ENCODE measurements at regions not wholly inside any gene's neighbourhood (a gene's known extent, or its start where the extent isn't known, plus 50 kb on each side); places are given as distances from the start of the nearest gene placed in this dataset.

DNA sequence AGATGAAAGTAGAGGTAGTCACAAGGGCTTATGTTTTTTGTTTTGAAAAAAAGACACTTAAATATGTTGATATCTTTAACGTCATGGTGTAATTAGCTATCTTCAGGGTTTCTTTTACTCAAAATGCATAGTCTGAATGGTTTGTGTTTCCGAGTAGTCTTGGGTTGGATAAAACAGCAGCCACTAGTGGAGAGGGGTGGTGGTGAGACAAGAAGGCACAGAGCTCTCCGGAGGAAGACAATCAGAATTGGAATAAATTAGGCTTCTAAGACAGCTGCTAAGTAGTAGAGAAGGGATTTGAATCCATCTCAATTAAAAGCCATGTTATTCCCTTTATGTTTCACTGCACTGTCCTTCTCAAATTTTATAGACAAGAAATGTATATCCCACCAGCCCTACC lies 240.4 kb upstream of the VEGFC start:
- TF ChIP-seq, protein P1, sequence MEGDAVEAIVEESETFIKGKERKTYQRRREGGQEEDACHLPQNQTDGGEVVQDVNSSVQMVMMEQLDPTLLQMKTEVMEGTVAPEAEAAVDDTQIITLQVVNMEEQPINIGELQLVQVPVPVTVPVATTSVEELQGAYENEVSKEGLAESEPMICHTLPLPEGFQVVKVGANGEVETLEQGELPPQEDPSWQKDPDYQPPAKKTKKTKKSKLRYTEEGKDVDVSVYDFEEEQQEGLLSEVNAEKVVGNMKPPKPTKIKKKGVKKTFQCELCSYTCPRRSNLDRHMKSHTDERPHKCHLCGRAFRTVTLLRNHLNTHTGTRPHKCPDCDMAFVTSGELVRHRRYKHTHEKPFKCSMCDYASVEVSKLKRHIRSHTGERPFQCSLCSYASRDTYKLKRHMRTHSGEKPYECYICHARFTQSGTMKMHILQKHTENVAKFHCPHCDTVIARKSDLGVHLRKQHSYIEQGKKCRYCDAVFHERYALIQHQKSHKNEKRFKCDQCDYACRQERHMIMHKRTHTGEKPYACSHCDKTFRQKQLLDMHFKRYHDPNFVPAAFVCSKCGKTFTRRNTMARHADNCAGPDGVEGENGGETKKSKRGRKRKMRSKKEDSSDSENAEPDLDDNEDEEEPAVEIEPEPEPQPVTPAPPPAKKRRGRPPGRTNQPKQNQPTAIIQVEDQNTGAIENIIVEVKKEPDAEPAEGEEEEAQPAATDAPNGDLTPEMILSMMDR (IDR thresholded peaks at IDR 0.05), result no peak
- TF ChIP-seq POLR2A (IDR thresholded peaks at IDR 0.05), result no peak
